Astrocyte (in vitro differentiated cells and primary cell): ENCODE measurements at regions not wholly inside any gene's neighbourhood (a gene's known extent, or its start where the extent isn't known, plus 50 kb on each side); places are given as distances from the start of the nearest gene placed in this dataset.

ENCODE experiments used
- DNase-seq: peaks from one replicate; pipeline ENCODE4 v3.0.0-alpha.2; 2010; ENCODE audit warnings: low read depth
- FAIRE-seq: peaks from 2 replicates; lab custom pipeline; 2011; peaks lifted over from hg19 to GRCh38; lab: Jason Lieb, UNC
- H2AFZ ChIP-seq: 2 replicates; pipeline ENCODE4 v1.6.0; 2012; ENCODE audit warnings: low read depth, low read length, inconsistent platforms
- H3K27ac ChIP-seq: 2 replicates; pipeline ENCODE4 v1.5.1; 2011; ENCODE audit warnings: low read depth, low read length, inconsistent platforms
- H3K27me3 ChIP-seq: 2 replicates; pipeline ENCODE4 v1.6.0; 2011; ENCODE audit warnings: low read length, inconsistent platforms; ENCODE audit not compliant: insufficient read depth
- H3K36me3 ChIP-seq: 2 replicates; pipeline ENCODE4 v1.5.1; 2011; ENCODE audit warnings: low read length, inconsistent platforms; ENCODE audit not compliant: insufficient read depth
- H3K4me1 ChIP-seq: 2 replicates; pipeline ENCODE4 v1.5.1; 2011; ENCODE audit warnings: low read length, inconsistent platforms; ENCODE audit not compliant: insufficient read depth
- H3K4me2 ChIP-seq: 2 replicates; pipeline ENCODE4 v1.6.0; 2012; ENCODE audit warnings: low read length, inconsistent platforms
- H3K4me3 ChIP-seq: 2 replicates; pipeline ENCODE4 v1.5.1; 2011; ENCODE audit warnings: low read depth, mild to moderate bottlenecking, low read length, inconsistent platforms; ENCODE audit not compliant: insufficient read depth
- H3K79me2 ChIP-seq: 2 replicates; pipeline ENCODE4 v1.6.0; 2012; ENCODE audit warnings: mild to moderate bottlenecking, low read length, inconsistent platforms; ENCODE audit not compliant: insufficient read depth
- H3K9ac ChIP-seq: 2 replicates; pipeline ENCODE4 v1.6.0; 2012; ENCODE audit warnings: mild to moderate bottlenecking, low read length, inconsistent platforms
- H3K9me3 ChIP-seq: 2 replicates; pipeline ENCODE4 v1.5.1; 2012; ENCODE audit warnings: low read depth, mild to moderate bottlenecking, low read length, inconsistent platforms; ENCODE audit not compliant: insufficient read depth
- H4K20me1 ChIP-seq: 2 replicates; pipeline ENCODE4 v1.6.0; 2012; ENCODE audit warnings: low read length, inconsistent platforms; ENCODE audit not compliant: insufficient read depth
- H3K27ac Mint-ChIP-seq: one replicate; pipeline ENCODE4 v1.8.0; 2021; ENCODE audit warnings: mild to moderate bottlenecking, mixed read lengths; ENCODE audit not compliant: unreplicated experiment
- H3K27me3 Mint-ChIP-seq: one replicate; pipeline ENCODE4 v1.8.0; 2021; ENCODE audit warnings: low read depth, mixed read lengths; ENCODE audit not compliant: unreplicated experiment
- H3K36me3 Mint-ChIP-seq: one replicate; pipeline ENCODE4 v1.8.0; 2021; ENCODE audit warnings: low read depth, mixed read lengths; ENCODE audit not compliant: unreplicated experiment
- H3K4me1 Mint-ChIP-seq: one replicate; pipeline ENCODE4 v1.8.0; 2021; ENCODE audit warnings: low read depth, mixed read lengths; ENCODE audit not compliant: unreplicated experiment
- H3K4me3 Mint-ChIP-seq: one replicate; pipeline ENCODE4 v1.8.0; 2021; ENCODE audit warnings: mild to moderate bottlenecking, moderate library complexity, mixed read lengths; ENCODE audit not compliant: unreplicated experiment
- H3K9me3 Mint-ChIP-seq: one replicate; pipeline ENCODE4 v1.8.0; 2021; ENCODE audit warnings: mild to moderate bottlenecking, mixed read lengths; ENCODE audit not compliant: unreplicated experiment
- CTCF ChIP-seq: IDR thresholded peaks from 2 replicates; pipeline ENCODE4 v1.5.1; 2011; ENCODE audit warnings: low read depth, mild to moderate bottlenecking, inconsistent platforms, low read length, moderate library complexity; ENCODE audit not compliant: insufficient read depth
- EZH2 ChIP-seq: IDR thresholded peaks from 2 replicates; pipeline ENCODE4 v1.6.1; 2012; ENCODE audit warnings: mild to moderate bottlenecking, low read length, inconsistent platforms; ENCODE audit not compliant: insufficient read depth

- Histone ChIP-seq H3K9ac (no peak overlapping the region), H3K79me2 (peaks cover 15% of the 10 kb centered on the region), H3K9me3 (no peaks in the 10 kb centered on the region), H3K4me3 (no peak overlapping the region), H3K4me1 (no peaks in the 10 kb centered on the region), H3K27ac (no peak overlapping the region), H3K27me3 (no peaks in the 10 kb centered on the region), H2AFZ (no peak overlapping the region), H4K20me1 (peaks cover 13% of the 10 kb centered on the region), H3K36me3 (peaks cover 22% of the 10 kb centered on the region), H3K4me2 (no peak overlapping the region)
- no peak overlapping the region for H3K4me3 Mint-ChIP-seq
- H3K27me3 Mint-ChIP-seq: no peaks in the 10 kb centered on the region
- no peak for FAIRE-seq
- no peaks in the 10 kb centered on the region for H3K36me3 Mint-ChIP-seq
- H3K27ac Mint-ChIP-seq: no peak overlapping the region
- TF ChIP-seq EZH2 (no peak), CTCF (no peak)
- no peaks in the 10 kb centered on the region for H3K9me3 Mint-ChIP-seq
- DNase-seq: no peak
- H3K4me1 Mint-ChIP-seq: peaks cover 4% of the 10 kb centered on the region
Measured at GRCh38 chr17:63193827-63194226, 227.8 kb downstream of the TANC2 start.

- H3K79me2 ChIP-seq: peaks cover 4% of the 10 kb centered on the region
- no peak overlapping the region for H3K4me3 ChIP-seq
- H3K9ac ChIP-seq: no peak overlapping the region
- FAIRE-seq (no peak), DNase-seq (no peak)
- H2AFZ ChIP-seq: no peak overlapping the region
- H3K4me3 Mint-ChIP-seq: no peak overlapping the region
- peaks cover 22% of the 10 kb centered on the region for H3K36me3 ChIP-seq
- H3K9me3 ChIP-seq: no peaks in the 10 kb centered on the region
- no peaks in the 10 kb centered on the region for H3K9me3 Mint-ChIP-seq
- H3K4me2 ChIP-seq: no peak overlapping the region
- H3K4me1 Mint-ChIP-seq: no peaks in the 10 kb centered on the region
- peaks cover 3% of the 10 kb centered on the region for H4K20me1 ChIP-seq
- H3K27ac Mint-ChIP-seq: no peak overlapping the region
- H3K27me3 Mint-ChIP-seq: no peaks in the 10 kb centered on the region
- no peak overlapping the region for H3K27ac ChIP-seq
- H3K27me3 ChIP-seq: no peaks in the 10 kb centered on the region
- H3K36me3 Mint-ChIP-seq: no peaks in the 10 kb centered on the region
- TF ChIP-seq CTCF: no peak
- no peak for TF ChIP-seq EZH2
- H3K4me1 ChIP-seq: no peaks in the 10 kb centered on the region
Measured at GRCh38 chr17:63196772-63197335, 230.8 kb downstream of the TANC2 start.

- Histone ChIP-seq H3K79me2 (peaks cover 11% of the 10 kb centered on the region), H3K36me3 (peaks cover 18% of the 10 kb centered on the region), H3K27me3 (no peaks in the 10 kb centered on the region), H3K9me3 (no peaks in the 10 kb centered on the region), H3K27ac (no peak overlapping the region), H3K4me2 (no peak overlapping the region), H2AFZ (no peak overlapping the region), H3K9ac (no peak overlapping the region), H3K4me1 (no peaks in the 10 kb centered on the region), H3K4me3 (no peak overlapping the region), H4K20me1 (no peaks in the 10 kb centered on the region)
- DNase-seq (no peak), FAIRE-seq (no peak)
- Mint-ChIP-seq H3K4me3 (no peak overlapping the region), H3K27ac (no peak overlapping the region), H3K9me3 (peaks cover 4% of the 10 kb centered on the region), H3K27me3 (no peaks in the 10 kb centered on the region), H3K4me1 (no peaks in the 10 kb centered on the region), H3K36me3 (peaks cover 18% of the 10 kb centered on the region)
- TF ChIP-seq CTCF (no peak), EZH2 (no peak)
Measured at GRCh38 chr17:63203652-63204051, 237.6 kb downstream of the TANC2 start.
